ENCODE measurements at regions not wholly inside any gene's neighbourhood (a gene's known extent, or its start where the extent isn't known, plus 50 kb on each side); places are given as distances from the start of the nearest gene placed in this dataset.

DNA sequence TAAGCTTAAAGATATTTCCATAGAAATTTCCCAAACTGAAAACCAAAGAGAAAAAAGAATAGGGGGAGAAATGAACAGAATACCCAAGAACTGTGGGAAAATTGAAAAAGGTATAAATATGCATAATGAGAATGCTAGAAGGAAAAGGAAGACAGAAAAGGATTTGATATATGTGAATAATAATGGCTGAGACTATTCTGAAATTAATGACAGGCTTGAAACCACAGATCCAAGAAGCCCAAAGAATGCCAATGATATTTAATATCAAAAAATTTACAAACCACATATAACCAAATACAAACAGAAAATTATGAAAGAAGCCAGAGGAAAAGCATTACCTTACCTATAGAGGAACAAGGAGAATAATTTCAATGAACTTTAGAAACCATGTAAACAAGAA lies 153.0 kb downstream of the ANXA2 start:
- no peaks in the 10 kb centered on the region for H3K79me2 ChIP-seq (ENCODE audit: low read length)
- H3K36me3 ChIP-seq (replicated peaks; ENCODE audit: insufficient read depth, low read length), result no peaks in the 10 kb centered on the region
- no peak overlapping the region for H3K27ac ChIP-seq (ENCODE audit: low read length)
- H2AFZ ChIP-seq (ENCODE audit: low read length), result no peak overlapping the region
- H3F3A ChIP-seq (ENCODE audit: insufficient read depth, low read length), result no peaks in the 10 kb centered on the region
- H3K27me3 ChIP-seq (replicated peaks; ENCODE audit: insufficient read depth, low read length), result no peaks in the 10 kb centered on the region
- H3K4me1 ChIP-seq (ENCODE audit: low read length), result no peaks in the 10 kb centered on the region
- no peak for TF ChIP-seq CTCF (IDR thresholded peaks at IDR 0.05; ENCODE audit: low read length)
- no peak for TF ChIP-seq EZH2 (optimal IDR thresholded peaks at IDR 0.05; ENCODE audit: low read depth, low read length)
- no peak for TF ChIP-seq EZH2phosphoT487 (IDR thresholded peaks at IDR 0.05; ENCODE audit: low read length)
- no peaks in the 10 kb centered on the region for H4K20me1 ChIP-seq (ENCODE audit: insufficient read depth, low read length)
- H3K4me2 ChIP-seq (ENCODE audit: low read depth, low read length), result no peak overlapping the region
- no peak overlapping the region for H3K9ac ChIP-seq (ENCODE audit: low read length)
- H3K4me3 ChIP-seq (ENCODE audit: low read length), result no peak overlapping the region
- no peaks in the 10 kb centered on the region for H3K9me3 ChIP-seq (replicated peaks; ENCODE audit: insufficient read depth, low read length)
- H3K9me2 ChIP-seq (replicated peaks; ENCODE audit: insufficient read depth, low read length), result no peaks in the 10 kb centered on the region
- no peak for DNase-seq

GRCh38 chr15:60250316-60250715 lies 147.5 kb downstream of the ANXA2 start:
- Histone ChIP-seq H3K9ac (ENCODE audit: low read length) (no peak overlapping the region), H3K36me3 (replicated peaks; ENCODE audit: insufficient read depth, low read length) (no peaks in the 10 kb centered on the region), H3K4me1 (ENCODE audit: low read length) (peaks cover 8% of the 10 kb centered on the region), H3K4me3 (ENCODE audit: low read length) (no peak overlapping the region), H3F3A (ENCODE audit: insufficient read depth, low read length) (0 out of 2 replicates have a peak, but pooled peaks cover 1% of the 10 kb centered on the region), H2AFZ (ENCODE audit: low read length) (no peak overlapping the region), H3K4me2 (ENCODE audit: low read depth, low read length) (no peak overlapping the region), H3K27me3 (replicated peaks; ENCODE audit: insufficient read depth, low read length) (no peaks in the 10 kb centered on the region), H4K20me1 (ENCODE audit: insufficient read depth, low read length) (no peaks in the 10 kb centered on the region), H3K9me2 (replicated peaks; ENCODE audit: insufficient read depth, low read length) (no peaks in the 10 kb centered on the region), H3K9me3 (replicated peaks; ENCODE audit: insufficient read depth, low read length) (no peaks in the 10 kb centered on the region), H3K27ac (ENCODE audit: low read length) (no peak overlapping the region), H3K79me2 (ENCODE audit: low read length) (no peaks in the 10 kb centered on the region)
- TF ChIP-seq EZH2phosphoT487 (IDR thresholded peaks at IDR 0.05; ENCODE audit: low read length), result no peak
- DNase-seq, result no peak

GRCh38 chr15:60251300-60252070 lies 146.3 kb downstream of the ANXA2 start:
- H3K4me2 ChIP-seq (ENCODE audit: low read depth, low read length), result no peak overlapping the region
- no peak overlapping the region for H3K9ac ChIP-seq (ENCODE audit: low read length)
- no peaks in the 10 kb centered on the region for H3K27me3 ChIP-seq (replicated peaks; ENCODE audit: insufficient read depth, low read length)
- H3F3A ChIP-seq (ENCODE audit: insufficient read depth, low read length), result 0 out of 2 replicates have a peak, but pooled peaks cover 7% of the 10 kb centered on the region
- no peaks in the 10 kb centered on the region for H4K20me1 ChIP-seq (ENCODE audit: insufficient read depth, low read length)
- H3K9me2 ChIP-seq (replicated peaks; ENCODE audit: insufficient read depth, low read length), result no peaks in the 10 kb centered on the region
- H3K36me3 ChIP-seq (replicated peaks; ENCODE audit: insufficient read depth, low read length), result no peaks in the 10 kb centered on the region
- H2AFZ ChIP-seq (ENCODE audit: low read length), result no peak overlapping the region
- no peaks in the 10 kb centered on the region for H3K9me3 ChIP-seq (replicated peaks; ENCODE audit: insufficient read depth, low read length)
- no peaks in the 10 kb centered on the region for H3K79me2 ChIP-seq (ENCODE audit: low read length)
- H3K4me3 ChIP-seq (ENCODE audit: low read length), result no peak overlapping the region
- DNase-seq, result no peak
- no peak for TF ChIP-seq EZH2phosphoT487 (IDR thresholded peaks at IDR 0.05; ENCODE audit: low read length)
- no peak for TF ChIP-seq EZH2 (optimal IDR thresholded peaks at IDR 0.05; ENCODE audit: low read depth, low read length)
- TF ChIP-seq CTCF (IDR thresholded peaks at IDR 0.05; ENCODE audit: low read length), result no peak
- no peak overlapping the region for H3K27ac ChIP-seq (ENCODE audit: low read length)
- H3K4me1 ChIP-seq (ENCODE audit: low read length), result peaks cover 17% of the 10 kb centered on the region

DNA sequence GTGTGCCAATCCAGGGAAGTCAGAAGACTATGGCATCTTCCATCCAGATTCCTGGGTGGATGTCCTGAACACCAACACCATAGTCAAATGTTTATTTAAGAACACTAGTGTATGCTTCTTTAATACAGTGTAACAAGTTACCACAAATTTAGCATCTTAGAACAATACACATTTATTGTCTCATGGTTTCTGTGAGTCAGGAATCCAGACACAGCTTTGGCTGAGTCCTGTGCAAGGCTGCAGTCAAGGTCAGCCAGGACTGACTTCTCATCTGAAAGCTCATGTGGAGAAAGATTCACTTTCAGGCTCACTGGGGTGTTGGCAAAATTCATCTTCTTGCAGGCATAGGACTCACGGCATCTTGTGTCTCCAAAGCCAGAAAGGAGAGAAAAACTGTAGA lies 143.4 kb downstream of the ANXA2 start:
- no peaks in the 10 kb centered on the region for H3K79me2 ChIP-seq (ENCODE audit: low read length)
- H3K9ac ChIP-seq (ENCODE audit: low read length), result no peak overlapping the region
- H3K27ac ChIP-seq (ENCODE audit: low read length), result no peak overlapping the region
- no peak for DNase-seq
- no peak overlapping the region for H2AFZ ChIP-seq (ENCODE audit: low read length)
- no peak for TF ChIP-seq EZH2phosphoT487 (IDR thresholded peaks at IDR 0.05; ENCODE audit: low read length)
- no peak for TF ChIP-seq CTCF (IDR thresholded peaks at IDR 0.05; ENCODE audit: low read length)
- no peak for TF ChIP-seq EZH2 (optimal IDR thresholded peaks at IDR 0.05; ENCODE audit: low read depth, low read length)
- no peaks in the 10 kb centered on the region for H4K20me1 ChIP-seq (ENCODE audit: insufficient read depth, low read length)
- H3K27me3 ChIP-seq (replicated peaks; ENCODE audit: insufficient read depth, low read length), result no peaks in the 10 kb centered on the region
- no peaks in the 10 kb centered on the region for H3K36me3 ChIP-seq (replicated peaks; ENCODE audit: insufficient read depth, low read length)
- 0 out of 2 replicates have a peak, but pooled peaks cover 7% of the 10 kb centered on the region for H3F3A ChIP-seq (ENCODE audit: insufficient read depth, low read length)
- peaks cover 17% of the 10 kb centered on the region for H3K4me1 ChIP-seq (ENCODE audit: low read length)
- H3K9me3 ChIP-seq (replicated peaks; ENCODE audit: insufficient read depth, low read length), result no peaks in the 10 kb centered on the region
- H3K4me3 ChIP-seq (ENCODE audit: low read length), result no peak overlapping the region
- H3K4me2 ChIP-seq (ENCODE audit: low read depth, low read length), result no peak overlapping the region
- H3K9me2 ChIP-seq (replicated peaks; ENCODE audit: insufficient read depth, low read length), result no peaks in the 10 kb centered on the region

Data from MM.1S (cell line).